SK-N-MC (cell line): ENCODE measurements at regions not wholly inside any gene's neighbourhood (a gene's known extent, or its start where the extent isn't known, plus 50 kb on each side); places are given as distances from the start of the nearest gene placed in this dataset.

Experiments
- EZH2 ChIP-seq: fragments of 200-600 bp; sonication (generic); IDR thresholded peaks from one replicate; pipeline ENCODE4 v1.6.1; 2017; ENCODE audit warnings: antibody characterized with exemption
- FOXP2 ChIP-seq: optimal IDR thresholded peaks from 2 replicates; pipeline ENCODE3; 2011; ENCODE audit warnings: mild to moderate bottlenecking, moderate library complexity; ENCODE audit not compliant: insufficient read depth; ENCODE audit errors: extremely low read length, control extremely low read depth

DNA sequence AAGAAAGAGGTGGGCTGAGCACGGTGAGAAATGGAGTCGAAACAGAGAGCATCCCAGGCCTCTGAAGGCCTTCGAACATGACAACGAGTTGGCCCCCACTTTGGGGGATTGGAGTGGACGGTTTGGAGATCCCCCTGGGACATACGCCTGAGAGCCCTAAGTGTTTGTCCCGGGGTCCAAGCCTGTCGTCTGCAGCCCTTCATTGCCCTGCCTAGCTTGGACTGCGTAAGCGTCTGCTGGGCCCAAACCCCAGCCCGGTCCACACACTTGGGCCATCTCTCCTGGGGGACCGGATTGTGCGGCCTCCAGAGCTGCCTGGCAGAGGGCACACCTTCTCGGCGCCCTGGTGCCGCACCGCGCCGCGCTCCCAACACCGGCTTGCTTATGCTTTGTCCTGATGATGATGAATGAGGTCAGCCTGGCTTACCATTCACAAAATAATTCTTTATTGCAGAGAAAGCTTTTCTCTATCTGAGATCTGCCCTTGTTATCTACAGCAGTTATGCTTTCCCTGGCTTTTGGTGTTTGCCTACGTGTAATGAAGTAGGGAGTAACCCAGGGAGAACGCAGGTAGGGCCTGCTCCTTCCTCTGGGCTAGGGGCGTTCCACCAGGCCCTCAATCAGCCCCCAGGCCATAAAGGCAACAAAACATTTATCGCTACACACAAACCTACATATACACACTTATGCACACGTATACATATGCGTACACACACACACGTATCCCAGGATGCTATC is 85.9 kb upstream of the PPARA start:
- TF ChIP-seq FOXP2 (no peak), EZH2 (no peak)
